Activated T-helper 17 cell treated with anti-CD3 and anti-CD28 coated beads, Interleukin-2, amount 50 U/mL, for 72 hours (primary cell): ENCODE measurements at regions not wholly inside any gene's neighbourhood (a gene's known extent, or its start where the extent isn't known, plus 50 kb on each side); places are given as distances from the start of the nearest gene placed in this dataset.

Experiments
- ATAC-seq: fragments of 150-1000 bp; cut with Tn5 transposase; replicated peaks from 2 replicates; pipeline ENCODE4 v1.10.0; 2021; ENCODE audit warnings: mild to moderate bottlenecking, moderate library complexity
- H3K27ac Mint-ChIP-seq: one replicate; pipeline ENCODE4 v1.8.0; 2022; ENCODE audit warnings: mixed read lengths
- H3K27me3 Mint-ChIP-seq: one replicate; pipeline ENCODE4 v1.8.0; 2022; ENCODE audit warnings: mixed read lengths
- H3K36me3 Mint-ChIP-seq: one replicate; pipeline ENCODE4 v1.8.0; 2022; ENCODE audit warnings: low read depth, mild to moderate bottlenecking, mixed read lengths
- H3K4me1 Mint-ChIP-seq: one replicate; pipeline ENCODE4 v1.8.0; 2022; ENCODE audit warnings: mixed read lengths
- H3K4me3 Mint-ChIP-seq: one replicate; pipeline ENCODE4 v1.8.0; 2022; ENCODE audit warnings: mild to moderate bottlenecking, mixed read lengths
- H3K9me3 Mint-ChIP-seq: one replicate; pipeline ENCODE4 v1.8.0; 2022; ENCODE audit warnings: mixed read lengths

DNA sequence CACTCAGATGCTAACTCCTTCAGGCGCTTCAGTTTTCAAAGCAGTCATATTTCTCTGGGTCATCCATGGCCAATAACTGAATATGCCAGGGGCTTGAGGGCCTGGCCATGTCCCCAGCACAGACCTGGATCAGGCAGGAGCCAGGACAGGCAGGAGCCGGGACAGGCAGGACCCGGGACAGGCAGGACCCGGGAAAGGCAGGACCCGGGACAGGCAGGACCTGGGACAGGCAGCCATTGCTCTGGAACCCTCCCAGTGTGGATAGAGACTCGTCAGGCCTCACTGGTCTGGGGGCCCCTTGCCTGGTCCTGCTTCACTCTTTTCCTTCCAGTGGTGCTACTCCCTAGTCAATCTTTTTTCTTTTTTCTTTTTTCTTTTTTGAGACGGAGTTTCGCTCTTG is 117.5 kb upstream of the TEX51 start:
- H3K27me3 Mint-ChIP-seq = peaks cover 7% of the 10 kb centered on the region
- H3K4me3 Mint-ChIP-seq = no peak overlapping the region
- ATAC-seq = no peak
- H3K27ac Mint-ChIP-seq = no peak overlapping the region
- H3K36me3 Mint-ChIP-seq = no peaks in the 10 kb centered on the region
- no peaks in the 10 kb centered on the region for H3K9me3 Mint-ChIP-seq
- H3K4me1 Mint-ChIP-seq = peaks cover 6% of the 10 kb centered on the region

DNA sequence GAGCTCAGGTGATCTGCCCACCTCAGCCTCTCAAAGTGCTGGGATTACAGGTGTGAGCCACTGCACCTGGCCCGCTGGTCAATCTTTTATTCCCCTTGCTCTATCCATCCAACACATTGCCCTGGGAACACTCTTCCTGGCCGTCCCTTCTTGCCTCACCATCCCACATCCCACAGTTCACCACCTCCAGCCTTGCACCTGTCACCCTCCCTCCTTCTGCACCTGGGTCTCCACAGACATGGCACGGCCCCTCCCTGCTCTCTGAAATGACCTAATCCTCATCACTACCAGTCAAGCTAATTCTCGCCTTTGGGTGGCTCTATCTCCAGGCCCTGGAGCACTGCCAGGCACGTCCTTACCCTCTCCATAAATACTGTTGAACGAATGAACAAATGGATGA is 116.9 kb upstream of the TEX51 start:
- no peak for ATAC-seq
- H3K9me3 Mint-ChIP-seq = no peaks in the 10 kb centered on the region
- no peak overlapping the region for H3K27ac Mint-ChIP-seq
- H3K4me1 Mint-ChIP-seq = peaks cover 5% of the 10 kb centered on the region
- no peaks in the 10 kb centered on the region for H3K36me3 Mint-ChIP-seq
- peaks cover 7% of the 10 kb centered on the region for H3K27me3 Mint-ChIP-seq
- no peak overlapping the region for H3K4me3 Mint-ChIP-seq

DNA sequence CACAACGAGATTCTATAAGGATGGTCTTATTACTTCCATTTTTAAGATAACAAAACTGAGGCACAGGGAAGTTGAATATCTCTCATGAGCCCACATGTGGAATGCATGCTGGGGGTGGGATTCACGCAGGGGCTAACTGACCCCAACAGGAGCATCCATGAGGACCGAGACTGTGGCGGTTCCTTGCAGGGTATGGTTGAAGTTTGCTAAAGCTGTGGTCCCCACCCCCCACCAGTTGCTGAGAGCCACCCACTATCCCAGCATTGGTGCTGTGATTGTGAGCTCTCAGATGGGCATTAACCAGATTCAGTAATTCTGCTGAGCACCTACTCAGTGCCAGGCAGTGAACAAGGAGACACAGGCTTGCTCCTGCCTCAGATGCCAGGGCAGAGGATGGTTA is 116.0 kb upstream of the TEX51 start:
- H3K27ac Mint-ChIP-seq = no peak overlapping the region
- H3K36me3 Mint-ChIP-seq = no peaks in the 10 kb centered on the region
- no peaks in the 10 kb centered on the region for H3K9me3 Mint-ChIP-seq
- no peak for ATAC-seq
- H3K4me3 Mint-ChIP-seq = no peak overlapping the region
- H3K27me3 Mint-ChIP-seq = peaks cover 7% of the 10 kb centered on the region
- peaks cover under 1% of the 10 kb centered on the region for H3K4me1 Mint-ChIP-seq

DNA sequence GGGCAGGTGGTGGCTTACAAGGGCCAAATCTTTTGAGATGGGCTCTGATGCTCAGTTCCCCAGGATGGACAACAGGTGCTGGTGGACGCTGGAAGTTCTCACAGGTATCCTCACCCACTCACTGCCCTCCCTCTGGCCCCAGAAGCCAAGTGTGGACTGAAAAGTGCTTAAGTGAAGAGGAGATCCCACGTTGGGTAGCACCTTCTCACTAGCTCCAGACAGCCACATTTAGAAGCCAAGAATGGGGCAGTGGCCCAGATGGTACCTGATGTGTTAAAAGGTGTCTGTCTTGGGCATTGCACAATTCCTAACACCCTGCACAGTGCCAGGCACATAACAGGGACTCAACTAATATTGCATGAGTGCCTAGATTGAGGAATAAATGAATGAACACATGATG is 115.3 kb upstream of the TEX51 start:
- H3K27me3 Mint-ChIP-seq = peaks cover 7% of the 10 kb centered on the region
- no peak overlapping the region for H3K4me3 Mint-ChIP-seq
- H3K36me3 Mint-ChIP-seq = no peaks in the 10 kb centered on the region

DNA sequence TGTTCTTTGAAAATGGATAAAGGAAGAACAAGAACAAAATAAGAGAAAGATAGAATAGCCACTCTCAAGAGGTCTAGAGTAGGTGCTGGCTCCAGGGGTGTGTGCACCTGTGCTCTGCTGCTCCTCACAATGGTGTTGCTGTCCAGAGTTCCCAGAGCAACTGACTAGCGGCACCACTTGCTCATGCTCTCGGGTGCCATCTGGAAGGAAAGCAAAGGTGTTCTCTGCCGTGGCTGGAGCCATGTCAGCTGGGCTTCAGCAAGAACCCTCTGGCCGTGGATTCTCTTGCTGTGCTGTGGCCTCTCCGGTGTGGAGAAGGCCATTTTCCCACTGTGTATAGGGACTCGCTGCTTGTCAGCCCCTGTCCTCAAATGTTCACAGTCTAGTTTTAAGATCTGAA is 114.6 kb upstream of the TEX51 start:
- H3K4me1 Mint-ChIP-seq = no peaks in the 10 kb centered on the region
- peaks cover 7% of the 10 kb centered on the region for H3K27me3 Mint-ChIP-seq
- H3K27ac Mint-ChIP-seq = no peak overlapping the region
- H3K36me3 Mint-ChIP-seq = no peaks in the 10 kb centered on the region
- no peak for ATAC-seq
- H3K4me3 Mint-ChIP-seq = no peak overlapping the region
- no peaks in the 10 kb centered on the region for H3K9me3 Mint-ChIP-seq

More for the DNA sequence above, 115.3 kb upstream of the TEX51 start:
- no peak for ATAC-seq
- no peaks in the 10 kb centered on the region for H3K9me3 Mint-ChIP-seq
- H3K27ac Mint-ChIP-seq = no peak overlapping the region
- H3K4me1 Mint-ChIP-seq = no peaks in the 10 kb centered on the region

DNA sequence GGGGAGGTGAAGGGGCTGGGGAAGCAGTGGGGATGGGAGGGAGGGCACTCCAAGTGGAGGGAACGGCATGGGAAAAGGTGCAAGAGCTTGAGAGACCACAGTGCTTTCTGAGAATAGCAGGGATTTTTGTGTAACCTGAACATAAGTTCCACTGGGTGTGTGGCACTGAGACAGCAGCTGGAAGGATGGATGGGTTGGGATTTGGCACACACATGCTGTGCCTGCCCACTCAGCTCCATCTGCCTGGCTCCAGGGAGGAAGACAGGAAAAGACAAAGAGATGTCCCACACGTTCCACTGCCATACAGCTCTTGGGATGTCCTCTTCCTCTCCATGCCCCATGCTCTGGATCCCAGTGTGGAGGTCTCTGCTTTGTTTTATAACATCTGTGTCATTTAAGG is 114.1 kb upstream of the TEX51 start:
- Mint-ChIP-seq H3K4me1 (no peaks in the 10 kb centered on the region), H3K27ac (no peak overlapping the region), H3K4me3 (no peak overlapping the region), H3K36me3 (no peaks in the 10 kb centered on the region), H3K9me3 (no peaks in the 10 kb centered on the region), H3K27me3 (peaks cover 7% of the 10 kb centered on the region)
- no peak for ATAC-seq

DNA sequence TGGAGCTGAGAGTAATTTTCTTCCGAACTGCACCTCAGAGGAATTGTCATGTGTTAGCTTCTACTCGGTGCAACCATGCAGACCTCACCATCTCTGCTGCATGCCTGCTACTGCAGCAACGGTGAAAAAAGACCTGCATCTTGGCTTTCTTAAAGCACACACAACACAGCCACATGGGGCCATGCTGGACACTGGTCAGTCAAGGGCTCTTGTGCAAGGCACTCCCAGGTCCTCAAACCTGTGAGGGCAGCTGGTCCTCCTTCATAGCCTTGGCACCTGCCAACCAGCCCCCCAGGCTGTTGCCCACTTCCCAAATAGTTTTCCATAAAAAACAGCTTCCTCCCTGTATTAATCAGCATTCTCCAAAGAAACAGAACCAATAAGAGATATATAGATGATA is 113.5 kb upstream of the TEX51 start:
- Mint-ChIP-seq H3K36me3 (no peaks in the 10 kb centered on the region), H3K27me3 (peaks cover 7% of the 10 kb centered on the region), H3K4me1 (no peaks in the 10 kb centered on the region), H3K4me3 (no peak overlapping the region), H3K27ac (no peak overlapping the region), H3K9me3 (no peaks in the 10 kb centered on the region)
- no peak for ATAC-seq

DNA sequence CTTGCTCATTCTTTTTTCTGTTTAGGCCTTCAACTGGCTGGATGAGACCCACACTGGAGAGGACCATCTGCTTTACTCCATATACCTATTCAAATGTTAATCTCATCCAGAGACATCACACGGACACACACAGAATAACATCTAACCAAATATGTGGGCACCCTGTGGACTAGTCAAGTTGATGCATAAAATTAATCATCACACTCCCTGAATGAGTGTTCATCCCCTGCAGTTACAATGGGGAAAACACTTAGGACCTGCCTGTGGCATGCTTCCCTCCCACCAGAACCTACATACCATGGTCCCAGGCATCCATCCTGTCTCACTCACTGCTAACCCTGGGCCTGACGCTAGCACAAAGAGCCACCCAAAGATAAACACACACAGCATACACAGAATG is 112.8 kb upstream of the TEX51 start:
- Mint-ChIP-seq H3K27me3 (peaks cover 7% of the 10 kb centered on the region), H3K4me1 (no peaks in the 10 kb centered on the region), H3K27ac (no peak overlapping the region), H3K9me3 (no peaks in the 10 kb centered on the region), H3K36me3 (no peaks in the 10 kb centered on the region), H3K4me3 (no peak overlapping the region)
- peak; percentile 71 for ATAC-seq

DNA sequence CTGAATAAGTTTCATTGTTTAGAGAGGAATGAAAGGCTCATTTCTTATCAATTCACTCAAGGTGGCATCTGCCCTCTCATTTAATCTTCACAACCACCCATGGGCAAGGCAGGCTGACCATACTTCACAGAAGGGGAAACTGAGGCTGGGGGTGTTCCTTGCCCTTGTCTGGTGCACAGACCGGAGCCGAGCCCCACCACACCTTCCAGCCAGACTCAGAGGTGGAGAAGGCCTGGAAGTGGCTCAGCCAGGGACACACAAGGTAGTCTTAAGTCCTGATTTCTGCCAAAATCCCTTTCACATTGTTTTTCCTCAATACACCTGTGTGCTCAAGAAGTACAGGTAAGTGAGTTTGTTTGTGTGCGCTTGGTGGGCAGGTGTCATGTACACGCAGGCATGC is 111.9 kb upstream of the TEX51 start:
- Mint-ChIP-seq H3K9me3 (no peaks in the 10 kb centered on the region), H3K4me1 (no peaks in the 10 kb centered on the region), H3K4me3 (no peak overlapping the region), H3K36me3 (no peaks in the 10 kb centered on the region), H3K27me3 (peaks cover 10% of the 10 kb centered on the region), H3K27ac (no peak overlapping the region)
- no peak for ATAC-seq

DNA sequence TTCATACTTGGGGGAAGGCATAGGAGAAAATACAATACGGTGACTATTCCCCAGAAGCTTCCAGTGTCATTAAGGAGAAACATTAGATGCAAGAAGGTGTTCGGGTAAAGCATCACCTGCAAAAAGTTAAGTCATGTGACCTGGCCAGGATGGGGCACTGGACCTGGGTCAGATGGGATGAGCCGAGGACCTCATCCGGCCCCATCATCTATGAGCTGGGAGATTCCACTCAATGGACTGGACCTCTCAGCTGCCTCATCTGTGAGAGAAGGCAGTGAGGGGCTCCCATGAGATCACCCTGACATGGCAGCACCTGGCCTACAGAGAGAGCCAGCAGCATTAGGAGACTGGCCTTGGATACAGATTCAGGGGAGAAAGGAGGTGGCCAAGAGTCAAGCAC is 111.4 kb upstream of the TEX51 start:
- Mint-ChIP-seq H3K27ac (no peak overlapping the region), H3K4me3 (no peak overlapping the region), H3K36me3 (no peaks in the 10 kb centered on the region), H3K27me3 (peaks cover 5% of the 10 kb centered on the region), H3K4me1 (no peaks in the 10 kb centered on the region), H3K9me3 (no peaks in the 10 kb centered on the region)
- no peak for ATAC-seq

DNA sequence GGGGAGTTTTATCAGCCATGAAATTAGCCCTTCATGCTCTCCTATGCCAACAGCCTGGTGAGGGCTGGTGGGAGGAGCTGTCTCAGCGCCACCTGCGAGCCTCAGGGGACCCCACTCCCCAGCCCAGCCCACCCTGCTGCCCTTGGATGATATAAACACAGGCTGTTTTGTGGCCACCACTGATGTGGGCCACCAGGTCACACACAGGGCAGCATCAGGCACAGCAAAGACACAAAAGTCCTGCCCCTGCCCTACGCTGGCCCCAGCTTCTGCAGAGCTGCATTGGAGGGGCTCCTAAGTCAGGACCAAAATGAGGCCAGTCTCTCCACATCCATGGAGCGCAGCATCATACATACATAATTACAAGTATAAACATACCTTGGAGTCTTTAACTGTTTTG is 110.6 kb upstream of the TEX51 start:
- Mint-ChIP-seq H3K36me3 (no peaks in the 10 kb centered on the region), H3K27ac (no peak overlapping the region), H3K4me3 (no peak overlapping the region), H3K9me3 (no peaks in the 10 kb centered on the region), H3K27me3 (peaks cover 9% of the 10 kb centered on the region), H3K4me1 (no peaks in the 10 kb centered on the region)
- ATAC-seq = no peak

DNA sequence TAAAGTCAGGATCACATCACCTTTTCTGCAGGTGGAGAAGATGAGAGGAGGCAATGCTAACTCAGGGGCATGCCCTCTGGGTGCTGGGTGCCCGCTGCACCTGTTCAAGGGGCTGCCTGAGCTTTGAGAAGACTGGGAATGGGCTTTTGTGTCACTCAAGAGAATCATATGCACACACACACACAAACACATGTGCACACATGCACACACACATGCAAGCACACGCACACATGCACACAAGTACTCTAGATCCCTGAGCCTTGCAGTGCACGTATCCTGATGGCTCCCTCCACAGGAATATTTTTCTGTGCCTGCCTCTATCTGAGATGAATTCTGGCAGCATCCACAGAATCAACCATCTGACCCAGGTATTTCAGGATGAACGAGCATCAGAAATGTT is 110.0 kb upstream of the TEX51 start:
- Mint-ChIP-seq H3K27me3 (peaks cover 14% of the 10 kb centered on the region), H3K27ac (no peak overlapping the region), H3K4me1 (no peaks in the 10 kb centered on the region), H3K4me3 (no peak overlapping the region), H3K36me3 (no peaks in the 10 kb centered on the region), H3K9me3 (no peaks in the 10 kb centered on the region)
- ATAC-seq = no peak

DNA sequence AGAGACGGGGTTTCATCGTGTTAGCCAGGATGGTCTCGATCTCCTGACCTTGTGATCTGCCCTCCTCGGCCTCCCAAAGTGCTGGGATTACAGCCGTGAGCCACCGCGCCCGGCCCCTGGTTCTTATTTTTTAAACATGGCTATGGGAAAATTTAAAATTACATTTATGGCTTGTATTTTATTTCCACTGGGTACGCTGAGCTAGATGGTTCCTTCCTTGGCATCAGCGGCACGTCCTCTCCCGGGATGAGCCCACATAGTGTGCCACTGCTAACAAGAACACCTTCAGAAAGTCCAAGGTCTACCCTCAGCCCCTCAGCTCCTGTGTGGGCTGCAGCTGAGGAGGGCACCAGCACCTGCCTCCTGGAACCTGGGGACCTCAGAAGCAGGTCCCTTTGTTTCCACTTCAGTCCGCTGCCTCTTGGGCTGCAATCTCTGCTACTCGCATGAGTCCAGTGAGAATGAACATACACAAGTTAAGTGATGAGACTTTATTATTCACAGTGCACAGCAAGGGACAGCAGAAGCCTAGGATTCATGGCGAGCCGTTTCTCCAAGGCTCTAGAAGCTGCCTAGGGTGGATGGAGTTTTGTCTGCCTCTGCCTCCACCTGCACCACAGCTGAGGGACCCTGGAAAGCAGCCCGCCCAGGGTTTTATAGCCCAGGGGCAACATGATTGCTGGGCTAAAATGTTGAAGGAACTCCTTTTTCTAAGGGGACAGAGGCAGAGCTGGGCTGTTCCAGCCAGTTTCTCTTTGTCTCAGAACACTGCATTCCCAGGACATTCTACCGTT is 107.5 kb upstream of the TEX51 start:
- H3K27ac Mint-ChIP-seq = no peak overlapping the region
- ATAC-seq = no peak
- H3K9me3 Mint-ChIP-seq = no peaks in the 10 kb centered on the region
- H3K27me3 Mint-ChIP-seq = peaks cover 19% of the 10 kb centered on the region
- no peaks in the 10 kb centered on the region for H3K36me3 Mint-ChIP-seq
- H3K4me1 Mint-ChIP-seq = no peaks in the 10 kb centered on the region
- no peak overlapping the region for H3K4me3 Mint-ChIP-seq

DNA sequence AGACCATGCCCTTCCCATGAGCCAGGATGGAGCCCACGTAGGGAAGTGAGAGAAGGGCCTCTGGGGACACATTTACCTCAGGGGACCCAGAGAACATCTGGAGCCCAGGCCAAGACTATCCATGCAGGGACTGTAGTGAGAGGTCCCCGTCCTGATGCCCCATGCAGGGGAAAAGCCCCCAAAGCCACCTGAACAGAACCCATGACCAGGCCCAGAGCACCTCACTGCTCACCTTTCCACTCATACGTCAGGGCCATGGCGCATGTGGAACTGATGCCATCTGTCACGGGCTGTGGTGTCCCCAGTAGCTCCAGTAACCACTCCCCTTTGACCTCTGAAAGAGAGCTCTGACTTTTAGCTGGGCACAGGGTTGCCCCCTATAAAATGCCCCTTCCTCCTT is 106.5 kb upstream of the TEX51 start:
- no peak for ATAC-seq
- H3K27ac Mint-ChIP-seq = no peak overlapping the region
- H3K27me3 Mint-ChIP-seq = peaks cover 22% of the 10 kb centered on the region
- H3K36me3 Mint-ChIP-seq = no peaks in the 10 kb centered on the region
- no peak overlapping the region for H3K4me3 Mint-ChIP-seq
- no peaks in the 10 kb centered on the region for H3K9me3 Mint-ChIP-seq
- no peaks in the 10 kb centered on the region for H3K4me1 Mint-ChIP-seq

DNA sequence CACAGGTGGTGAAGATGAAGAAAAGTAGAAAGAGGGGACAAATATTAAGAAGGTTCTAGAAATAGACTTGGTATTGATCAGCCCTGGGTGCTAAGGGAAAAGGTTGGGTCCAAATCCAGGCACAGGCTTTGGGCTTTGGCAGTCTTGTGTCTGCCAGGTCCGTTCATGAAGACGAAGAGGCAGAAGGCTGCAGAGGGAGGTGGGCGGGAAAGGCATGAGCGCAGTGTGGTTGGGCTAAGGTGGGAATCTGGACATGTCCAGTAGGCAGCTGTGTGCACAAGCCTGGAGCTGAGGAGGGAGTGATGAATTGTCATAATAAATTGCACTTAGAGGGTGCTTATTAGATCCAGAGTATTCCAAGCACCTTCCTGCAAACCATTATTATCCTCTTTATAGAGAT is 105.7 kb upstream of the TEX51 start:
- Mint-ChIP-seq H3K9me3 (no peaks in the 10 kb centered on the region), H3K4me3 (no peak overlapping the region)

More for the DNA sequence above, 105.7 kb upstream of the TEX51 start:
- peaks cover 22% of the 10 kb centered on the region for H3K27me3 Mint-ChIP-seq
- no peak for ATAC-seq
- no peaks in the 10 kb centered on the region for H3K4me1 Mint-ChIP-seq
- no peaks in the 10 kb centered on the region for H3K36me3 Mint-ChIP-seq
- no peak overlapping the region for H3K27ac Mint-ChIP-seq
